ENCODE measurements at regions not wholly inside any gene's neighbourhood (a gene's known extent, or its start where the extent isn't known, plus 50 kb on each side); places are given as distances from the start of the nearest gene placed in this dataset.

- no peak for TF ChIP-seq EP300 (IDR thresholded peaks at IDR 0.05)
- no peak for TF ChIP-seq CTCF (IDR thresholded peaks at IDR 0.05)
- no peak for TF ChIP-seq POLR2A (IDR thresholded peaks at IDR 0.05)
- no peak for TF ChIP-seq POLR2AphosphoS5 (IDR thresholded peaks at IDR 0.05)
Measured at GRCh38 chr12:77204083-77204482, 138.7 kb upstream of the E2F7 start.
